NCI-H2171 treated with DMSO at 0.1 percent for 48 hours (cell line): ENCODE measurements at regions not wholly inside any gene's neighbourhood (a gene's known extent, or its start where the extent isn't known, plus 50 kb on each side); places are given as distances from the start of the nearest gene placed in this dataset.

Source experiments
- DNase-seq: peaks from one replicate; lab custom pipeline; 2025; lab: John Stamatoyannopoulos, UW

DNA sequence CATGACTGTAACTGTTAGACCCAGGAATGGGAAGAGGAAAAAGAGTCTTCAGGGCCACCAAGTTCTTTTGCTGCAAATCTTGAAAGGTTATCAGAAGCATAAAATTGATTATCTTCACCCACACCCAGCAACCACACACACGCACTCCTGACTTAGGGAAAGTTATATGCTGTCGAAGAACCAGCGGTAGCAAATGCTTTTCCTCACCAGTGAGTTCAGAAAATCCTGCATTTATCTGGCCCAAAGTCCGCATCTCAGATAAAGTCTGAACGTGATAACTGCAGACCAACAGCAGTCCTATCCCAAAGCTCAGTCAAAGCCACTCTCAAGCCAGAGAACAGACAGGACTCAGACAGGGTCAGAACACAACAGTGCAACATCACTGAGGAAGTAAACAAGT, 115.6 kb downstream of the IRS2 start:
- no peak for DNase-seq

DNA sequence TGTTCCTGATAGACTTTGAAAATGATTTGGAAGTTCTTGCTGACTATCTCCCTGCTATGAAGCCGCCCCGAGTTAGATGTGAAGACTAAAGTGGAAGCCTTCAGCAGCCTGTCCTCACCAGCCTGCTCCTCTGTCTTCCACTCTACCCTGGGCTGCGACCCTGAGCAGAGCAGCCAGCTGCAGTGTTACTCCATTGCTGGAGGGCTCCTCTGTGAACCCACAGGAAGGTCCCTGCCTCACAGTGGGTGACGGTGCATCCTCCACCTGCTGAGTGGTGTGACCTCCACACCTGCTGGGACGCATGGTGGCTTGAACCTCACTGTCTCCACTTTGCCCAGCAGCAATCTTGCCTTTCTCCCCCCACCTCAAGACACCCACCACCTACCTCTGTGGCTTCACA, 116.4 kb downstream of the IRS2 start:
- DNase-seq: no peak

DNA sequence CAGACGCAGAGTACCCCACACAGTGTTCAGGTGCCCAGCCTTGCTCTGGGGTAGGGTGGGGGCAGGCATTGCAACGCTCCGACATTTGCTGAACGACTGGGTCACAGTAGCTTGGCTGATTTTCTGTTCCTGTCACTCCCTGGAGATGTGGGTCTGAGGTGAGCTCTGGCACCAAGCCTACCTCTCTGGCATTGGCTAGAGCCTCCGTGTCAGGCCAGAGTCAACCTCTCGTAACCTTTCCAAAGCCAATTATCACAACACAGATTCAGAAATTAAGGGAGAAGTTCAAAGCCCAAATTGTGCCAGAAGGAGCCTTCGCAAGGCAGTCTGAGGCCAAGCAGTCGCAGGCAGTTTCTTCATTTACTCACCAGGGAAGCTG, 117.2 kb downstream of the IRS2 start:
- DNase-seq: no peak

DNA sequence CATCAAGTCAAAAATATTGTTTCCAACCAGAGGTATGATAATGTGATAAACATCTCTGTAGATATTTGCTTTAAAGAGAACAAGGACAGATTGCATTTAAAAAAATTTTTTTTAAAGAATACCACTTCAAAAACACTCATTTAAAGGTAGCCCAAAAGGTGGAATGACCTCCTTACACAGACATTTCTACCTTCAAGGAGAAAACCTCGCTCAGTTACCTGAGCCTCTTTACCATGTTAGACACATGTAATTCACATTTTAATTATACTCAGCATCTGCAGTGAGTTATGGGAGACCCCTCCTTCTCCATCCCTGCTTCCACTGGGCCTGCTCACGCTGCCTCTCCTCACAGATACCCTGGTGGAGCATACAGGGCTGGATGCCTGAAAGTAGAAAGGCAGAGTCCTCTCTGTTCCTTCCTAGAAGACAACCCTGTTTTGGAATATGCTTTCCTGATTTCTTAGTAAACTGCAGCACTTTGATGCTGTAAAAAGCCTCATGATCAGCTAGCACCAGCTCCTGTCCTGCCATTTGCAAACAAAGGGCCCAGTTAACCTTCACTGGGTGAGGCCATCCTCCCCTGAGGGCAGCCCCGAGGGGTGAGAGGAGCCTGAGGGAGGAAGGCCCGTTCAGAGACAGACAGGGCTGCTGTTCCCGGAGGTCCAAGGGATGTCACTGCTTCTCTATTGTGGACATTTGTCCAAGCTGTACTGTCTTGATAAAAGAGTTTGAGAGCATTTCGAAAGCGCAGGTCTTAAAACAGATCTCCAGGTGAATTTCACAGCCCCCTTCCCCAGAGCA, 117.8 kb downstream of the IRS2 start:
- no peak for DNase-seq

DNA sequence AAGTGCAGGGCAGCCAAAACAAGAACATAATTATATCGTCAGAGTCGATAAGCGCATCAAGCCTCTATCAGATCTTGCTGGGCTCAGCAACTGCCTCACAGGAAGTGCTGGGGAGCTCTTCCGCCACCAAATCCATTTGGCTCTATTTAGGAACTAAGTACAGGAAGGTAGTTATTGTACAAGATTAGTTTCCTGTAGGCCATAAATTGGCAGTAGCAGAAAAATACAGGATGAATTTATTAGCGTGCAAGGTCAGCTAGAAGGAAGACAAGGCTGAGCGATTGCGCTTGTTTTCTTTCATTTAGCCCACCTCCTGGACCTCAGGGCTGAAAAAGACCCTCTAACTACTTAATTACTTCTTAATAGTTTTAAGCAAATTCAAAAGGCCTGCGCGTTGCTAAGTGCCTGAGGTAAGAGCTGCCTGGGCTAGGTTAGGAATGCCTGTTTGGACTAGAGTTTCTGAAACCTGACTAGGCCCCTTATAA, 118.5 kb downstream of the IRS2 start:
- no peak for DNase-seq

GRCh38 chr13:109667056-109667455, 119.3 kb downstream of the IRS2 start:
- DNase-seq: no peak

- no peak for DNase-seq
These were observed 119.7 kb downstream of the IRS2 start for GRCh38 chr13:109666656-109667055.

DNA sequence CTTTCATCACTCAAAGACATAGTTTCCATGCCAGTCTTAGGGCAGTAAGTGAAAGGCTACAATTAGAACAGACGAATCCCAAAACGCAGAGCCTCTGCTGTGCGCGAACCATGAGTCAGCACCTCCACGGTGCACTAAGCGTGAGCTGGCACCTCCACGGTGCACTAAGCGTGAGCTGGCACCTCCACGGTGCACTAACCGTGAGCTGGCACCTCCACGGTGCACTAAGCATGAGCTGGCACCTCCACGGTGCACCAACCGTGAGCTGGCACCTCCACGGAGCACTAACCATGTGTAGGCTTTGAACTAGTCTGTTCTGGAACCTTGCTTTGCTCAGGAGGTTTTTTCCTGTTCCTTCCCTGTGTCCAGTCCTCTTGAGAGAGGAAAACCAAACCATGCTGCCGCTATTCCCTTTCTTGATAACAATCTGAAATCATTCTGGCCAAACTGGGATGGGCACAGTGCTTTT, 120.6 kb downstream of the IRS2 start:
- no peak for DNase-seq

GRCh38 chr13:109665240-109665639, 121.1 kb downstream of the IRS2 start:
- DNase-seq: no peak

GRCh38 chr13:109657395-109657794, 129.0 kb downstream of the IRS2 start:
- peak; percentile 53 for DNase-seq

- DNase-seq: no peak
These were observed 130.2 kb downstream of the IRS2 start for GRCh38 chr13:109656206-109656605.

- DNase-seq: no peak
These were observed 130.8 kb downstream of the IRS2 start for GRCh38 chr13:109655611-109656010.

DNA sequence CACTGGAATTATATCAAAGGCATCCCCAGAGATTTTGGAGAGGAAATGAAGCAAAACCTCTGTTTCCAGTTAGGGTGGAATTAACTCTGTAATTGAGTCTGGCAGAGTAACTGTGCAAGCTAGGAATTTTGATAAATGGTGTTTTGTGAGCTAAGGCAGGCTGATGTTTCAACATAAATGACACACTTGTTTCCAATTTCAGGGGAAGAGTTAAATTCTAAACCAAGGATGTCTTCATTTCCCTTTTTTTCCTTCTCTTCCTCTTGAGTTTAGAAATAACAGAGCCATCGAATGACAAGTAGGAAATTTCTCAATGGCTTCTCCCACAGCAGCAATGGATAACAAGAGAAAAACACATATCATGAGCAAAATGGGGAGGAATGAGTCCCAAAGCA, 131.2 kb downstream of the IRS2 start:
- DNase-seq: no peak

GRCh38 chr13:109654341-109655205, 131.8 kb downstream of the IRS2 start:
- DNase-seq: no peak

DNA sequence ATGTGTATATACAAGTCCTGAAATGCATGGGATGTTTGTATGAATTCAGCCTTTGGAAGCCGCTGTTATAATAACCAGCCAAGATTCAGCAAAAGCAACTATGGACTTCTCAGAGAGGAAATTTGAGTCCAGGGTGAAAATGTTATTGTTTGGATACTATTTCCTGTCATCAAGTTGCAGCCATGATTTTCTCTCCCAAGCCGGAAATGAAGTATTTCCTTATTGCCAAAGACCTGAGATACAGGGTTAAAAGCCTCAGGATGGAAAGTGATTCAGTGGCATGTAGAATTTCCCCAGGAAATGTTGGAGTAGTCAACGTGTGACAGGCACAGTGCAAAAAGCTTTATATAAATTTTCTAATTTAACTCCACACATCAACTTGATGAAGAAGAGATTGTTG, 133.9 kb downstream of the IRS2 start:
- no peak for DNase-seq

- no peak for DNase-seq
These were observed 134.5 kb downstream of the IRS2 start for GRCh38 chr13:109651854-109652253.

DNA sequence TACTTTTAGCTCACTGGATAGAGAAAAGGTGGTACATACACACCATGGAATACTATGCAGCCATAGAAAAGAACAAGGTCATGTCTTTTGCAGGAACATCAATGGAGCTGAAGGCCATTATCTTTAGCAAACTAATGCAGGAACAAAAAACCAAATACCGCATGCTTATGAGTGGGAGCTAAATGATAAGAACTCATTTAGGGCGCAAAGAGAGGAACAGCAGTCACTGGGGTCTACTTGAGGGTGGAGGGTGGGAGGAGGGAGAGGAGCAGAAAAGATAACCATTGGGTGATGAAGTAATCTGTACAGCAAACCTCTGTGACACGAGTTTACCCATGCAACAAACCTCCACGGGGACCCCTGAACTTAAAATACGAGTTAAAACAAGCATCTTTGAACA, 135.1 kb downstream of the IRS2 start:
- DNase-seq: no peak

DNA sequence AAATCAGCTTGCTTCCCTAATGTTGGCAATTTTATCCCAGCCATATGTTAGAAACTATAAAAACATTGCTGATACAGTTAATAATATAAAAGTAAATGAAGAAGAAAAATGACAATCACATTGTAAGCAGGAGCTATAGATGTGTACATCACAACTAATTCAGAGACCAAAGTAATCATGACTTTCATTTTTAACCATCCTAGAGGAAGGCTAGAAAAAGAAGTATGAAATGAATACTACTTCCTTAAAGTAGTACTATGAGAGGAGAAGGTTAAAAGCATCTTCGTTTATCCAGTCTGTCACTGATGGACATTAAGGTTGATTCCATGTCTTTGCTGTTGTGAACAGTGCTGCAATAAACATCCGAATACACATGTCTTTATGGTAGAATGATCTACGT, 135.5 kb downstream of the IRS2 start:
- DNase-seq: no peak

- no peak for DNase-seq
These were observed 136.7 kb downstream of the IRS2 start for GRCh38 chr13:109649713-109650112.

GRCh38 chr13:109647699-109648098, 138.7 kb downstream of the IRS2 start:
- no peak for DNase-seq

DNA sequence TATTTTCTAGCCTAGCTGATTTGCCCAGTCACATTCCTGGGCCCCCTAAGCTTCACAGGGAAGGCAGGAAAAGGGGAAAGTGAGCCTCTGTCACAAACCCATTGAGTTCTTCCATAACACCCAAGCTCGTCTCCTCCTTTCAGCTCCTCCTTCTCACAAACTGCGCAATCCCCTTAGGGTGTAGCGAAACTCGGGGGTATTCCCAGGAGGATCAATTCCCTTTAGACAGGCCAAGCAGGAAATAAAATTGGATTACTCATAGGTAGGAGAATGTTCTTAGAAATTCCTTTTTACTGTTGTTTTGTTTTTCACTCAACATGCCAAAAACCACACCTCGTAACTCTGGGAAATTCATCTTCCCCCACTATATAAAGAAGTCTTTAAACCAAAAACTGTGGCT, 139.3 kb downstream of the IRS2 start:
- no peak for DNase-seq

- no peak for DNase-seq
These were observed 140.0 kb downstream of the IRS2 start for GRCh38 chr13:109646423-109646822.

DNA sequence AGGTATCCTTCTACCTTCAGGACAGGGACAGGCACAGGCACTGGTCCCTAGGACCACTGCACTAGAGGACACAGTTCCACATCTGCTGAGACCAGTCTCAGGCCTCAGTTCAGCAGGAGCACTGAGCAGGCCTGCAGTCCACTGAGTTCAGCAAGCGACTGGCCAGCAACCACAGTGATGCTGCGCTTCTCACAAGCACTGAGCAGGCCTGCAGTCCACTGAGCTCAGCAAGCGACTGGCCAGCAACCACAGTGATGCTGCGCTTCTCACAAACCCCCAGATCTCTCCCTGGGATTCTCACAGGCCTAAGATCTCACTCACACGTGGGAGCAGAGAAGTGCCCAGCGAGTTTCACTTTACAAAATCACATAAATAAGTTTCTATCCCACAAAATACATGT, 140.6 kb downstream of the IRS2 start:
- DNase-seq: no peak
